GM12874 (cell line): ENCODE measurements at regions not wholly inside any gene's neighbourhood (a gene's known extent, or its start where the extent isn't known, plus 50 kb on each side); places are given as distances from the start of the nearest gene placed in this dataset.

ENCODE experiments used
- TF ChIP-seq, protein P1 (sequence below): IDR thresholded peaks from 2 replicates; pipeline ENCODE4 v1.5.1; 2011; ENCODE audit warnings: low read depth, mild to moderate bottlenecking, control low read depth, low read length, moderate library complexity; ENCODE audit not compliant: insufficient read depth

DNA sequence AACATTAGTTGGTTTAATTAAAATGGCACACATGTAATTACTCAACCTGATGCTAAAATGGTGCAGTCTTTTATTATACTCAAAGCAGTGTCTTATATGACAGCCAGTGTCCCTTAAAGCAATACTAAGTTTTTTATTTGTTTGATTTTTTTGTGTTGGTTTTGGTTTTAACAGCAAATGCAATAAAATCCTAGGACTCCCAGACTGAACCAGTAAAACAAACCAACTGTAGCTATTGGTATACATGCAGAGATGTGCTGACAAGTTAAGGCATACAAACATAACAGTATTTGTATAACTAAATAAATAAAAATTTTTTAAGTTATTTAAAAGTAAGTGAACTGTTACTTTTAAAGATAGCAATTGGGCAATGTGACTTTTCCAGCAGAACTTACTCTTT is 387.7 kb downstream of the RND3 start:
- TF ChIP-seq, protein P1, sequence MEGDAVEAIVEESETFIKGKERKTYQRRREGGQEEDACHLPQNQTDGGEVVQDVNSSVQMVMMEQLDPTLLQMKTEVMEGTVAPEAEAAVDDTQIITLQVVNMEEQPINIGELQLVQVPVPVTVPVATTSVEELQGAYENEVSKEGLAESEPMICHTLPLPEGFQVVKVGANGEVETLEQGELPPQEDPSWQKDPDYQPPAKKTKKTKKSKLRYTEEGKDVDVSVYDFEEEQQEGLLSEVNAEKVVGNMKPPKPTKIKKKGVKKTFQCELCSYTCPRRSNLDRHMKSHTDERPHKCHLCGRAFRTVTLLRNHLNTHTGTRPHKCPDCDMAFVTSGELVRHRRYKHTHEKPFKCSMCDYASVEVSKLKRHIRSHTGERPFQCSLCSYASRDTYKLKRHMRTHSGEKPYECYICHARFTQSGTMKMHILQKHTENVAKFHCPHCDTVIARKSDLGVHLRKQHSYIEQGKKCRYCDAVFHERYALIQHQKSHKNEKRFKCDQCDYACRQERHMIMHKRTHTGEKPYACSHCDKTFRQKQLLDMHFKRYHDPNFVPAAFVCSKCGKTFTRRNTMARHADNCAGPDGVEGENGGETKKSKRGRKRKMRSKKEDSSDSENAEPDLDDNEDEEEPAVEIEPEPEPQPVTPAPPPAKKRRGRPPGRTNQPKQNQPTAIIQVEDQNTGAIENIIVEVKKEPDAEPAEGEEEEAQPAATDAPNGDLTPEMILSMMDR: no peak

DNA sequence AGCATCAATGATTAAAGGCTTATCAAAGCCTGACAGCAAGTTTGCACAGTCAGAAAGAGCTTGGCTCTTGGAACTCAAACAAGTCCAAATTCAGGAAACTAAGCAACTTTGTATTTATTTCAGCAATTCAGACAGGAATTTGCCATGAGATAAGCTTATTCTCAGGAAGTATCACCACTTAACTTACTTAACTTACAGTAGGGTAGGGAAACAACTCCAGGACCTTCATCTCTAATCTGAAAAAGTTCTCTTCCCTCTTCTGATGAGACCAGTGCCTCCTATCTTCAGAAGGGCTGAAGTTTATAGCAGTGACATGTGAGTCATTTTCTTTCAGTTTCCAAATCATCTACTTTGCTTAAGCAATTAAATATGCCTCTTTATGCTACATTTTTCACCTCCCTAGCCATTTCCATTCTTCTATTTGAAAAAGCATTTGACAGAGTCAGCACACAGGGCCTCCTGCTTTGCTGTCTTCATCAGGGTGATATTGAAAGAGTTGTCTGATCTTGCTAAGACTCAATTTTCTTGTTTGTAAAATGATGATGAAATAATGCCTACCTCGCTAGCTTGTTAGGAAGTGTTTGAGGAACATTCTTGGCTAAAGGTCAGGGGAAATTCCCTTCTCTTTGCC is 389.5 kb downstream of the RND3 start:
- TF ChIP-seq, protein P1: no peak

DNA sequence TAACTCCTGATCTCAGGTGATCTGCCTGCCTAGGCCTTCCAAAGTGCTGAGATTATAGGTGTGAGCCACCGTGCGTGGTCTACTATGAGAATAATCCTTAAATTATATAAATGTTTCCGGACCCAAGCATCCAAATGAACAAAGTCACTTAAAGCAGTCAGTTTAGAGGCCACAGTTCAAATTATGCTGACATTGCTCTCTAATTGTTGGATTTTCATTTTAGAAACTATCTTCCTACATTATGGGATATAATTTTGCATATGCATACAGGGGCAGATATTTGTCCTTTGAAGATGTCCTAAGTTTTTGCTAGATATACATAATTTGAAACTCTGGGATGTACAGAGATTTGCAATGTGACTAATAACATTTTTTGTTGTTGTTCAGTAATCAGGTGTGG is 390.1 kb downstream of the RND3 start:
- TF ChIP-seq, protein P1: no peak

- TF ChIP-seq, protein P1: no peak
These were observed 391.9 kb downstream of the RND3 start for GRCh38 chr2:150095361-150096095.

DNA sequence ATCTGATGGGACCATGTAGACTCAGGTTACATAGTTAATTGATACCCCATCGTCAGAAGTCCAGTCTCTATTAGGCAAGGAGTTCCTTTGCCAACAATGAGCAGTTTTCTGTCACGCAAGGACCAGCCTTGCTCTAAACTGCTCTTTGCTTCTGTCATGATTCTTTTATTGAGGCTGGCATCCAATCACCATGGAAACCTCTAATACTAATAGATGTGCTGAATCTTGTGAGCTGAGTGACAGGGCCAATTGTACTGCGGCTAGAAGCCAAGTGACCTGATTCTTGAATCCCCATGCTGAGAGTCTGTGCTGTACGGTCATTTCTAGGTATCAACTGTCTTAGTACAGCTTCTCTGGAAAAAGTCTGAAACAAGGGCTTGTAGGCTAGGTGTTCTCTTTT is 395.6 kb downstream of the RND3 start:
- TF ChIP-seq, protein P1: no peak

DNA sequence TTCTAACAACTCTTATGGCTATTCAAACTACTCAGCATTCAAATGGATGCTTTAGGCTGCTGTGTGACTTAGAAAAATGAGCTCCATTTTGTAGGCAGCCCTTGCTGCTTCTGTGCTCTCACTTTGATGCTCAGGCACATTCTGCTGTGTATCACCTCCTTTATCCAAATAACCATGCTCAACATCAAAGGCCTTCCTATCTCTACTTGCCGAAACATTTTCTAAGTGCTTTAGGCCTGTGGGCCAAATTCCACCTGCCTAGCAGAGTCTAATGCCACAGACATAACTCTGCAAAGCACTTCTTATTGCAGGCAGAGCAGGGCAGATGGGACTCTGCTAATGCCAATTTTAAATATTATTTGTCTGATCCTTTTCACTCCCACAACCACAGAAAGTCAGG is 397.4 kb downstream of the RND3 start:
- TF ChIP-seq, protein P1: no peak

DNA sequence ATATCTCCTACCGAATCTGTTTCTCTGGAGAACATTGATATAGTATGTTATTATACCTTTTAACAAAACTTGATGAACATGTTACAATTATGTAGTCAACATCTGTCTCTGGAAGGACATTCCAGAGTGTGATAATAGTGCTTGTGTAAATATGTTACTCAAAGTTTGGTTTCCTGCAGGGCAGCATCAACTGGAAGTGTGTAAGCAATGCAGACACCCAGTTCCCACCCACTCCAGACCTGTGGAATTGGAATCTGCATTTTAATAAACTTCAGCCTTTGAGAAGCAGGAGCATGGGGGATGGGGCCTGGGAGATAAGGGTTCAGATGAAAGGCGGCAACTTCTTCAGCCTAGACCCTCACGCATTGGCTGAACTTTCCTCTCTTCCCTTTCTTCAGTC is 398.9 kb downstream of the RND3 start:
- TF ChIP-seq, protein P1: no peak
